HG03139 (cell line): ENCODE measurements at regions not wholly inside any gene's neighbourhood (a gene's known extent, or its start where the extent isn't known, plus 50 kb on each side); places are given as distances from the start of the nearest gene placed in this dataset.

Source experiments
- ATAC-seq: cut with Tn5 transposase; IDR thresholded peaks from one replicate; pipeline ENCODE4 v1.9.1; 2021; ENCODE audit not compliant: unreplicated experiment

DNA sequence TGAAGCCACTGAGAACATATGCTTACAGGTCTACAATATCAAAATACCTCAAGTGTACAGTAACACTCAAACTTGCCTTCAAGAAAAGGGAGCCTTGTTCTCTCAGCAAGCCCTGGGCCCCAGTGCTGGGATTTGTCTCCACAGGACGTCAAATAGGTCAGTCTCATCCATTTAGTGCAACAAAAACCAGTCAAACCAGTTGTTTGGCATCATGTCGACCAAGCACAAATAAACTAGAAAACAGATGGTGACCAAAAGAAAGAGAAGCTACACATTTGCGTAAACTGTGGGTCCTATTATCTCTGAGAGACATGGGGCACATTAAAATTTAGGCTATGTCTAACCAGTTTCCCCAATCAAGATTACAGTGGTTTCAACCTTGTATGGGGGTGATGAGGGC lies 182.6 kb upstream of the PKDCC start:
- no peak for ATAC-seq

DNA sequence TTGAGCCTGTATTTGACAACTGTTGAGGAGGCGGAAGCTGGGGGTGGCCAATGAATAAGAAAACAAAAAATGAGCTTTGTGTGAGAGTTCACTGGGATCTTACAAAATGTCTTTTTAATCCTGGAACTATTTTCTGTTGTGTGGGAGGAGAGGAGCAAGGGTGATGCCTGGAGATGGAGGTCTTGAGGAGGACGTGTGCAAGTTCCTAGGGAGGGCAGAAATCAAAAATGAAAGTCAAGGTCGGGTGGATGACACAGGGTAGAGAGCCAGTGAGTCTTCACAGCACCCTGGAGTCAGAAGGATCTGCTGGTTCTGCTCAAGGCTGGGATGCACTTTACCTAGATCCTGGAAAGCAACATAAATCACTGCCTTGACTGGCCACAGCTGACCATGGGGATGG lies 180.3 kb upstream of the PKDCC start:
- no peak for ATAC-seq

DNA sequence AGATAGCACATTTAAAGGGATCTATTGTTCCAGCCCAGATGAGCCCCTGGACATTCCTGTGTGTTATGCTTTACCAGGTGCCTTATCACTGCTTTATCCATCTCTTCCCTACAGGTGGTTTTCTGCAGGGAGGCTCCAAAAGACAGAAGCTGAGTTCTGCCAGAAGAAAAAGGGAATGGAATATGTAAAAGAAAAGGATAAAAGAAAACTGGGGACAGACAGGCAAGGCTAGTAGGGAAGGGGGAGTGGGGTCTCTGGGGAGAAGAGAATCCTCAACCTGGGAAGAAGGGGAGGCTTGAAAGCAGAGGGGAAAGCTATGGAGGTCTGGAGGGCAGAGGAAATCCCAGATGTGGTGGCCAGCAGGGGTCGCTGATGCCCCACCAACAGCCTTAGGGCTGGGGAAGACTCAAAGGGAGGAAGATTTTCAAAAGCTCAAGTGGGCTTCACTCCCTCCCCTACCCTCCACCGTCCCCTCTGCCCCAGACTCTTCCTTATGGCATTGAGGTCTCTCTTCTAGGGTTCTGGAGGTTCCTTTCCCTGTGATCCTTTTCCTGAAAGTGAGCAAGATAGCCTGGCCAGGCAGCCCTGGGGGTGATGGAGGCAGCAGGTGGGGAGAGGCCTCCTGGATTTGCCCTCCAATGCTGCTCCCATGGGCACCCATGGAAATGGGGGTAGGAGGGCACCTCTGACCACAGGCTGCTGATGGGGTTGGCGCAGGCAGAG lies 178.1 kb upstream of the PKDCC start:
- no peak for ATAC-seq

DNA sequence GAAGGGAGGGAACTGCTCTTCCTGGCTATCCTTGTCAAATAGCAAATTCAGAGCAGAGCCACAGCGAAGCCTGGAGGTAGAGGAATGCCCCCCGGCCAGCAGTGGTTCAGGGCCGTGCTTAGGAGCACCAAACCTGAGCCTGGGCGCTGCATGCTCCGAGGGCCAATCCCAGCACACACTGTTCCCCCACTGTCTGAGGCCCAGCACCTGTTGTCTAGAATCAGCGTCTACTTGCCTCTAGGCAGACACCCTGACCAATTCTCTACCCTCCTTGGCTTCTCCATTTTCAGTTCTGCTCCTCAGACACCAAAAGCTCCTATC lies 177.6 kb upstream of the PKDCC start:
- no peak for ATAC-seq

DNA sequence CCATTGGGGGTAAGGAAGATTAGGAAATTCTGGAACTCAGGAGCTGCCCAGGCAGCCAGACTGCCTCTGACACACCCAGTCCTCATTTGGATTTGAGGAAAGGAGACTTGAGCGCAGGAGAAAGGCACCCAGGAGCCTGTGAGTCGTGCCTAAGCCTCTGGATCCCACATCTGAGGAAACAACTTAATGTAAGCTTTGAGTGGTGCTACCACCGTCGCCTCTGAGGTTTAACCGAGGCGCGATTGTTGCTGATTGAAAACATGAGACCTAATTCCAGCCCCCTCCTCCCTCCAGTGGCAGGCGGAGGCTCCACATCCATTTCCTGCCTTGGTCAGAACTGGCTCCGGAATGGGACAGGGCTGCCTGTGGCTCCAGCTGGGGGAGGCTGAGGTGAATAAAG lies 176.7 kb upstream of the PKDCC start:
- no peak for ATAC-seq

DNA sequence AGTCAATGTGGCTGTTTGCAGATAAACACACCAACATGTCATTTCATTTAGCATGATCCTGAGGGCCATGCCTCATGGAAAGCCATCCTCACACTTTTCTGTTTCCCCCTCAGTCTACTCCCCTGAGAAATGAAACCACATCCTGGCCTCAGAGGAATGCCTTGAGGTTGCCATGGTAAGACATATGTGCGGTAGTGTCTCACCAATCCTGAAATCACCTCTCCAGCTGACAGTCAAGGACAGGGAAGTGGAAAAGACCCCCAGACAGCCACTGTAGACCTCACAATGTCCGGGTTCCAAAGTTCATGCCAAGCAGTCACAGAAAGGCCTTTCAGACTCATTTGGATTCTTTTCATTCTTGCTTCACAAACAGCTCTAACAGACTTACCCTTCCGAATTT lies 175.2 kb upstream of the PKDCC start:
- no peak for ATAC-seq

DNA sequence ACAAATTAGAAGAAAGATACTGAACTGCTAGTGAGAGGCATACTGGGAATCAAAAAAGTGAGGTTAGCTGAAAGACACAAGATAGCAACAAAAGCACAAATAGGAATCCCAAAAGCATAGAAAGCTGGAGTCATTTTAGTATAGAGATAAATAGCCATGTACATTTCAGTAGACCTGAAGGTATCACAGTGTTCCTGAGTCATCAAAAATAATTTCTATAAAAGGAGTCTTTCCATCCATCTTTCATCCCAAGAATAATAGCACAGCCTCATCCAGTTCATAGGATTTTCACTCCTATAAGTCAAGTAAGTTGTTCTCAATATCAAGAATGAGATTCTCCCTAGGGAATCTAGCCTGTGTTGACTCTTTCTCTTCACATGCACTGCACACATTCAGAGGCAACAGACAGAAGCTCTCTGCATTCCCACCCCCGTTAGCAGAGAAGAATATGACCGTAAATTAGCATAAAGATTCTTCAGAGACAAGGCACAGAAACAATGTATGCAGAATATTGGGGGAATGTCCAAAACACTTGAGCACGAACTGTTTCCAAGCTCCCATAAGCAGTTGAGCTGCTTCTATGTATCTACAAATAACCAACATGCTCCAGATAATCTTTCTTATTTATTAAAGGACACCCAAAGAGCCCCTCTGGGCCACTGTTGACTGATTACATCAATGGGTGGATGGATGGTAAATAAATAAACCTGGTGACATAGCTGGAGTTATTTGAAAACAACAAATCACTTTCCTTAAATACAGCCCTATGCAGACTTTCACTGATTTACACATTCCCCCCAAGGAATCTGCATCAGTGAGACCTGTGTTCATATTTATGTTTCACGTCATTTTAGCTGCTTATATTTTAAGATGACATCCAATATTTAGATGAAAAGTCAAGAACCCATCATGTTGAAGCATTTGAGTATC lies 174.5 kb upstream of the PKDCC start:
- ATAC-seq, result no peak

DNA sequence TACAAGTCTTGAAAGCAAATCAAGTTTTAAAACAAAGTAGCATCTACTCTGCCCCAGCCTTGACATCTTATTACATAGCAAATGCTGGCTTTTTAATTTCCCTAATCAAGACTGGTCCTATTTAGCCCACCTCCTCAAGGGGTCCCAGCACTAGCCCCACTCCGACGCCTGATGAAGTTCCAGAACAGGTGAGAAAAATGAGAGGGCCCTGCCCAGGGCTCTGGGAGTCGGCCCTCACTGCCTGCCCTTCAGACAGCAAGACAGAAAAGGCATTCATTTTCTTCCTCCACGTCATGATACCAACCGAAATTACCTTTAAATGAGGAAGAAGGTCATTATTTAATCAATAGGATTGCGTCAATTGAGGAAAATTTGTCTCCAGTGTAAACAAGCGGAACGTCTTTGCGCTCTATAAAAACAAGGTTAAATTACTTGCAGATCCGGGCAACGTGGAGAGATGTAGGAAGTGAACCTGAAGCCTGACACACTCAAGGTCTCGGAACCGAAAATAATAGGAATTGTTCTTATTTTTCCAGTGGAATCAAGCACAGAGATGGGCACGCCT lies 170.6 kb upstream of the PKDCC start:
- ATAC-seq, result no peak

DNA sequence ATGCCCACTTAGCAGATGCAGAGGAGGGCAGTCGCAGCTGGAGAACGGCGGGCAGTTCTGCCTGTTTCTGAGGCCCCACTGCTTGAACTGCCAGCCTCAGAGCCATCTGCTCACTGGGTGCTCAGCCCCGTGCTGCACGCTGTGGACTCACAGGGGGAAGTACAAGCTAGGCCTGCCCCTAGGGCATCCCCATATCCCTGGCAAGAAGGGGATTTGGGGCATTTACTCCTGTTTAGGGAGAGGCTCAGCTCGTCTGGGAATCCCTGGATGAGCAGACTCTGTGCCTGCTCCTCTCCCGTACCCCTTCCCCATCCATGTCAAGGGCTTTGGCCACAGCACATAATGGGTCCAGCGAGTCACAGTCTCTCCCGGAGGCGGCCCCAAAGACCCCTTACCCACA lies 169.8 kb upstream of the PKDCC start:
- no peak for ATAC-seq

DNA sequence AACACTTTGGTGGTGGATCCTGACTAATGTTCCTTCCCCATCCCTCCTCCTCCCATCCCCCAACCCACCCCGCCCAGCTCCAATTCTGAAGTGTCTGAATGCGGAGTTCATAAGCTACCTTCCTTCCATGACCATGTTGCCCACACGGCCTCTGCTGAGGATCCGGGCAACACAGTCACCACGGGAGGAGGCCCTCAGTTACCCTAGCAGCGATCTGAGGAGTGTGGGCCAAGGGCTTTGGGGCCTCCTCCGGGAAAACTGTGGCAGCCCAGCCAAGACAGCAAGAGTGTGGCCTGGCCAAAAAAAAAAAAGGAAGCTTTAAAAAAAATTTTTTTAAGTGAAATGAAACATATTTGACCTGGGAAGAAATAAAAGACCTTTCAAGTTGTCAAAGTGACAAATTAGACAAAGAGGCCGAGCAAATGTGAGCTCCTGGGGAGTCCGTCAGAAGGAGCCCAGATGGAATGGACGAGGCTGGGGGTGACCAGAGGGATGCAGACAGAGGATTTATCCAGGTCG lies 169.0 kb upstream of the PKDCC start:
- no peak for ATAC-seq

DNA sequence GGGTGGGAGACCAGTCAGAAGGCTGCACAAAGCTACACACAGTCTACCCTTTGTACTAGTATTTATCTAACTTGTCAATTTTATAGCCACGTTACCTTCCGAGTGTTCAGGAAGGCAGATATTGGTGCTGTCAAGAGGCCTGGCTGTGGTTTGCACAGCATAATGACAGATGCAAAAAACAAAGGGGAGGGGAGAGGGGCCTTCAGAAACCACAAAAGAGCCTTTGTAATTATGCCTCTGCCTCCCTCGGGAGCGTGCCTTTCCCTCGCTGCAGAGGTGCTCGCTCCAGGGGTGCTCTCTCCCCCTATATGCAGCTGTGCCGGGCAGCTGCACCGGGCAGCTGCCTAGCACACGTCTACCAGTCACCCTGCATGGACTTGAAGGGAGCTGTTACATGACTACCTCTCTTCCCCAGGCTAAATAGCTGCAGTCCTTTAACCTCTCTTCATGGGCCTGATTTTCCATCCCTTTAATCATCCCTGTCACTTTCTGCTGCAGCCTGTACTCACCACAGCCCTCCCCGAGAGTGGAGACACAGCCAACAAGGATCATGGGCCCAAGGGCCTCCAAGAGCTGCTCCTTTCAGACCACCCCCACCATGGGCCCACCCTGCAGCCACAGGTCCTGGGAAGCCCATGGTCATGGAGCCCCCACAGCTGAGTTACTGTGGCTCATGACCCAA lies 168.4 kb upstream of the PKDCC start:
- ATAC-seq, result no peak

DNA sequence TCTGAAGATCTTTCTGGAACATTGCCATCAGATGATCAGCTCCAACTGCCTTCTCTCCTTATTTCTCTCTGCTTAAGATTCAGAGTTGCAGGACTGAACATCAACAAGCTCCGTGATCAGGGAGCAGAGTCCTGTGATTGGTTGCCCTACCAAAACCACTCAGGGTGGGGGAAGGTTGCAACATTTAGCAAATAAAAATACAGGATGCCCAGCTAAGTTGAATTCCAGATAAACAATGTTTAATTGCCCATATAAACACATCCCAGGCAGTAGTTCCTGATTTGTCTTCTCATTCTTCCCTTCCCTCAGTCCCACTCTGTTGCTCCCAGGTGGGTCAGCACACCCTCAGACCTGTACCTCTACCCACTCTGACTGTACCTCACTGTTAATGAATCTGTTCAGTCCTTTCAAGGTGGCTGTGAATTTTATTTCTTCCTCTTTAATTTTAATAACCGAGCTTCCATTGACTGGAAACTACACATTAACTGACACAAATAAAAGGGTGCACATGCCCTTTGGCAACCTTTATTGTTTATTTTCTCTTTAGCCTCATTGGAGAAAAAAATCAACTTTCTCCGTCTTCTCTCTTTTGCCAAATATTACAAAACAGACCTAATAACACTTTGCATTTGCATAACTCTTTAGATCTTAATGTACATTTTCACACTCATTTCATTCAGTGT lies 167.1 kb upstream of the PKDCC start:
- ATAC-seq, result no peak

DNA sequence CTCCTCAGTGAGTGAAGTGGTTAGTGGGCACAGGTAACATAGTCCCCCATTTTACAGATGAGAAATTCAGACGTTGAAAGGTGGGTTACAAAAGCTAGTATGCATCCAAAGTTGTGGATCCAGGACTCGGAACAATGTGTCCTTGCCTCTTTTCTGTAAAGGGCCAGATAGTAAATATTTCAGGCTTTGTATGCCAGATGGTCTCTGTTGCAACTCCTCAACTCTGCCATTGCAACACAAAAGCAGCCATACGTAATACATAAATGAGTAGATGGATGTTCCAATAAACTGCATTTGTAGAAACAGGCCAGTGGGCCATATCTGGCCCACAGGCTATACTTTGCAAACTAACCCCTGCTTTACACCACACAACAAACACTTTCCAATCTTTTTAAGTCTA lies 166.6 kb upstream of the PKDCC start:
- ATAC-seq, result no peak

DNA sequence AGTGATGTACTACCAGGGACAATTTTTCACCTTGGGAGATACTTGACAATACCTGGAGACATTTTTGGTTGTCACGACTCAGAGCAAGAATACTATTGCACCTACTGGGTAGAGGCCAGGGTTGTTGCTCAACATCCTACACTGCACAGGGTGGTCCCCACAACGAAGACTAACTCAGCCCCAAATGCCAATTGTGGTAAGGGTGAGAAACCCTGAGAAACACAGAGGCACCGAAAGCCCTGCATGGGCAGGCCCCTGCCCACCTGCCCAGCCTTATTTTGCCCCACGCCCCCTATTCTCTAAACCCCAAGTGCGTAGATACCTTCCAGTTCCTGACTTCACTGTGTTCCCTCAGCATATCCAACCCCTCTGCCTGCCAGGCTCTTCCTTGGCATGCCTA lies 163.1 kb upstream of the PKDCC start:
- ATAC-seq, result no peak

DNA sequence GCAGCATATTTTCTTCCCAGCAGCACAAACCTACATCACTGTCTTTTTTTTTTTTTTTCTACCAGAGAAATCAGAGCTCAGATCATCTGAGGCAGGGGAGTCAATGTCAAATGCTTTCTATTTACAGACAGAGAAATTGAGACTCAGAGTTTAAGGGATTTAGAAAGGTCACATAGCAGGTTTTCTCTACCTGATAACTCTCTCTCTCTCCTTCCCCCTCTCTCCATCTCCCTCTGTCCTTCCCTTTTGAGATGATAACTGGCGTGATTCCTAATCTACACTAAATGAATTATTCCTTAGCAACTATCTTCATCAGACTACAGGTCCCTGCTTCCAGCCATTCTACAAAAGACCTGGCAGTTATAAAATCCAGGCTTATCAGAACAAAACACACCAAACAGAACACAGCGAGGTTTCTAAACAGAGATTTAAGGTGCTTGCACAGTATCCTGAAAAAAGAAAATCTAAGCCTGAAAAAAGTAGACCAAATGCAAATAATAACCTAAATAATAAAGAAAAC lies 161.6 kb upstream of the PKDCC start:
- ATAC-seq, result no peak

DNA sequence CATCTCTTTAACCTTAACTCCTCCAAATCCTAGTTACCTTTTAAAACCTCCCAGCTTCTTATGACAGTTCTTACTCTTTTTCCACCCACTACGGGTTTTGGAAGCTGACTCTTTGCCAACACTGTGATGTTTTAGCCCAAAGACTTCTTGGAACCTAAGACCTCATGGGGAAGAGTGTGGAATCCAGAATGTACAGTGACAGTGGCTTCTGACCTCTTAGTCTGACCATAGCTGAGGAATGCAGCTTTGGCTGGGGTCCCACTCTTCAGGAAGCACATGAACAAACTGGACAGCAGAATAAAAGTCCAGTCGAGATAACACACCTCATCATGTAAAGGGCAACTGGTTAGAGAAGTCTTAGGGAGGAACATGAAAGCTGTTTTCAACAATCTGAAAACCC lies 161.1 kb upstream of the PKDCC start:
- ATAC-seq, result no peak

DNA sequence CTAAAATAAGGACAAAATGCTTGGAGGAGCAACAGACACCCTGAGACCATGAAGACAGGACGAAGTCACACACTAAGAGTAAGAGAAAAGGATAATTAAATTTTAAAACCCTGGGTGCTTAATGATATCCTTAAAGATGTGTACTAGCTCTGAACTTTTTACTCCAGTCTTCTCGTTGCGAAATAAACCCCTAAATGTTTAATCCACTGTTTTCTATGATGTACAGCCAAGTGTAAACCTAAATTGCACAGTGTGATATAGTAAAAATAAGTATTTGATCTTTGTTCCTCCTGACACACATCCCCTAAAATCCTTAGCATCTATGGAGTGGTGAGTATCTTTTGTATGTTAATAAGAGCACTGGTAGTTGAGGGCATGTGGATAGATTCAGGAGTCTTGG lies 157.5 kb upstream of the PKDCC start:
- no peak for ATAC-seq

DNA sequence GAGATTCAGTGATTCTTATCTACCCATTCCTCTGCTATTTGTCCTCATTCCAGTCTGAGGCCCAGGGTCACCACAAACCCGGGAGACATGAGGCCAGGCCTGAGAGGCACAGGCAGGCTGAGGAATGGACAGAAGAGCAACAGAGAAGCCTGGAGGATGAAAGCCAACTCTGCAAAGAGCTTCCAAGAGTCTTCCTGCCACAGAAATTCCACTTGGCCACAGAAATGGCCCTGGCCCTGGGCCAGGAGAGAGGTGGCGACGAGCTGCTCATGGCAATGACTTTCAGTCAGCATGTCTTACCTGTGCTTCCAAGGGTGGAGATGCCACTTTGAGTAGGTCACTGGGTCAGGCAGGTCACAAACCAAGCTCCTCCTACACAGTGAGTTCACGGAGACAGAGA lies 155.3 kb upstream of the PKDCC start:
- no peak for ATAC-seq

DNA sequence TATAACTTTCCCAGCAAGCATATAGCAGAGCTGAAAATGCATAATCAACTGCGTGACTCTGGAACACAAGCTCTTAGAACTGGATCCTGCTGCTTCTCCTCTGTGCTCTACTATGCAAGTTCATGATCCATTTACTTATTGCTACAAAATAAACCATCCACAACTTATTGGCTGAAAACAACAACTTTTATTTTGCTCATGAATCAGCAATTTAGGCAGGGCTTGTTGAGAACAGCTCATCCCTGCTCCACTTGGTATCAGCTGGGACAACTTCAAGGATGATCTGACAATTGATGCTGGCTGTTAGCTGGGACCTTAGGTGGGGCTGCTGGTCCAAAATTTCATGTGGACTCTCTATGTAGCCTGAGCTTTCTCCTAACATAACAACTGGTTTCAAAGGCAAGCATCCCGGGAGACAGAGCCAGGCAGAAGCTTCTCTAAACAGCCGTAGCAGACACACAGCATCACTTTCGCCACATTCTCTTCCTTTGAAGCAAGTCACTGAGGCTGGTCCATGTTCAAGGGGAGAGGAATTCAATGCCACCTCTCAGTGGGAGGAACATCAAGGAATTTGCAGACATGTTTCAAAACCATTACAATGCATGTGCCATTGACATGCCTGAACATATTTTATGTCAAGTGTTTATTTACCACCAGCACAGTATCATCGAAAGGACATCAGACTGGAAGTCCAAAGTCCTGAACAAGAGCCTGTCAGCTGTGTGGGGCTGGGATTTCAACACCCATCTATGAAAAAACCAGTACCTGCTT lies 153.1 kb upstream of the PKDCC start:
- no peak for ATAC-seq

DNA sequence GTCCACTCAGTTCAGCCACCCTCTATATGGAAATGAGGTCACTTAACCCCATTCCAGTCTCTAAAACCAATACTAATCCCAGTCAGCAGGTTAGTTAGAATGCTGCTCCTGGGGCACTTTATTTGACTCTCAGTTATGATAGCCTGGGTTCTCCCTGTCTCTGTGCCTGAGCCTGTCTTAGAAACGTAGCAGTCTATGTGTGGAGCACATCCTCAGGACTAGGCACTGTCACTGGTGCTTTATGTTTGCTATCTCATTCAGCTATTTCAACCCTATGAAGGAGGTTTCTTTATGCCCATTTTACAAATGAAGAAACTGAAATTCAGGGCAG lies 152.5 kb upstream of the PKDCC start:
- ATAC-seq, result no peak
